MM.1S (cell line): ENCODE measurements at regions not wholly inside any gene's neighbourhood (a gene's known extent, or its start where the extent isn't known, plus 50 kb on each side); places are given as distances from the start of the nearest gene placed in this dataset.

ENCODE experiments used
- EZH2 ChIP-seq: fragments of 300-600 bp; sonication (generic); optimal IDR thresholded peaks from 2 replicates; pipeline ENCODE3; 2017; ENCODE audit warnings: low read depth, mild to moderate bottlenecking, antibody characterized with exemption, low read length, mixed read lengths
- TF ChIP-seq, protein P1 (sequence below): fragments of 300-600 bp; sonication (generic); IDR thresholded peaks from 2 replicates; pipeline ENCODE4 v1.5.1; 2016; ENCODE audit warnings: antibody characterized with exemption, low read length, mixed read lengths

DNA sequence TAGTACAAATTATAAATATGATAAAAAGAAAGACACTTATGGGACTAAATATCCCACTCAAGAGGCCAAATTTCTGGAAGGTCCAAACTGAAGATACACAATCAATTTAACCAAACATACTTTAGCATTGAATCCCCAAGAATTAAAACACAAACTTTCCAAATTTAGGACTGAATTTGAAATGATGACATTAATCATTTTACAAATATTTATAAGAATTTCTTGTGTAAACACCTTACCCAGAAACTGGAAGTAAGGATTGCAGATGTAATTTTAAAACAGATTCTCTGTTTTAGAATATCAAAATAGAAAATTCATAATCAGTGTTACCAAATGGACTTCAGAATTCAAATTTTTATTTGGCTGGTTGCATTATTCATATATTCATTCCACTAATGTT is 588.2 kb upstream of the KCND2 start:
- TF ChIP-seq, protein P1, sequence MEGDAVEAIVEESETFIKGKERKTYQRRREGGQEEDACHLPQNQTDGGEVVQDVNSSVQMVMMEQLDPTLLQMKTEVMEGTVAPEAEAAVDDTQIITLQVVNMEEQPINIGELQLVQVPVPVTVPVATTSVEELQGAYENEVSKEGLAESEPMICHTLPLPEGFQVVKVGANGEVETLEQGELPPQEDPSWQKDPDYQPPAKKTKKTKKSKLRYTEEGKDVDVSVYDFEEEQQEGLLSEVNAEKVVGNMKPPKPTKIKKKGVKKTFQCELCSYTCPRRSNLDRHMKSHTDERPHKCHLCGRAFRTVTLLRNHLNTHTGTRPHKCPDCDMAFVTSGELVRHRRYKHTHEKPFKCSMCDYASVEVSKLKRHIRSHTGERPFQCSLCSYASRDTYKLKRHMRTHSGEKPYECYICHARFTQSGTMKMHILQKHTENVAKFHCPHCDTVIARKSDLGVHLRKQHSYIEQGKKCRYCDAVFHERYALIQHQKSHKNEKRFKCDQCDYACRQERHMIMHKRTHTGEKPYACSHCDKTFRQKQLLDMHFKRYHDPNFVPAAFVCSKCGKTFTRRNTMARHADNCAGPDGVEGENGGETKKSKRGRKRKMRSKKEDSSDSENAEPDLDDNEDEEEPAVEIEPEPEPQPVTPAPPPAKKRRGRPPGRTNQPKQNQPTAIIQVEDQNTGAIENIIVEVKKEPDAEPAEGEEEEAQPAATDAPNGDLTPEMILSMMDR, result no peak
- no peak for TF ChIP-seq EZH2
